GM21619 (cell line): ENCODE measurements at regions not wholly inside any gene's neighbourhood (a gene's known extent, or its start where the extent isn't known, plus 50 kb on each side); places are given as distances from the start of the nearest gene placed in this dataset.
"Not testable (repeated sequence)": the region's sequence is repeated elsewhere in the genome, so short reads cannot be mapped to it uniquely, and the experiment has no call there.

ENCODE experiments used
- ATAC-seq: cut with Tn5 transposase; IDR thresholded peaks from one replicate; pipeline ENCODE4 v1.9.1; 2021; ENCODE audit not compliant: unreplicated experiment

DNA sequence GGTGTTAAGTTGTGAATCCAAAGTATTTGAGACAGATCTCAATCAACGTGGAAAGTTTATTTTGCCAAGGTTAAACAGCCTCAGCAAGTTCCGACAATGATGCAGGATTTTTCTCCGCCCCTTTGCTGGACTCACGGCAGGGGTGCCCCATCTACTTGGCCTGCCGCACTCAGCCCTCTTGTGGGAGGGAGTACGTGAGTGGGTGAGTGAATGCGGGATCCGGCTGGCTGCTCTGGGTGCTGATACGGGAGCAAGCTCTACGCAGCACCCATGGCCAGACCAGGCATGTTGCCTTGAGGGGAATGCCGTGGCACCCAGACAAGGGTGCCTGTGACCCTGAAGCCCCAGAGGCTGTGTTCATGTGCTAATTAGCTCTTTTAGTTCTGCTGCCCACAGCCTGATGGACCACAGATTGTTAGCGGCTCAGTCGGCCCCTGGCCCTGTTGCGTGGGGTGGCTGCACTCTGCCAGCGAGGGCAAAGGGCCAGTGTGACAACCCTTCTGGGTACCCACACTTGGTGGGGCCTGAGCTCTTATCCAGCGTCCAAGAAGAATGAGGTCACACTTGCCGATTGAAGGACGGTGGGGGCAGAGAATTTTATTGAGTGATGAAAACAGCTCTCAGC is 81.2 kb upstream of the FAM153A start:
- not testable (repeated sequence) for ATAC-seq

DNA sequence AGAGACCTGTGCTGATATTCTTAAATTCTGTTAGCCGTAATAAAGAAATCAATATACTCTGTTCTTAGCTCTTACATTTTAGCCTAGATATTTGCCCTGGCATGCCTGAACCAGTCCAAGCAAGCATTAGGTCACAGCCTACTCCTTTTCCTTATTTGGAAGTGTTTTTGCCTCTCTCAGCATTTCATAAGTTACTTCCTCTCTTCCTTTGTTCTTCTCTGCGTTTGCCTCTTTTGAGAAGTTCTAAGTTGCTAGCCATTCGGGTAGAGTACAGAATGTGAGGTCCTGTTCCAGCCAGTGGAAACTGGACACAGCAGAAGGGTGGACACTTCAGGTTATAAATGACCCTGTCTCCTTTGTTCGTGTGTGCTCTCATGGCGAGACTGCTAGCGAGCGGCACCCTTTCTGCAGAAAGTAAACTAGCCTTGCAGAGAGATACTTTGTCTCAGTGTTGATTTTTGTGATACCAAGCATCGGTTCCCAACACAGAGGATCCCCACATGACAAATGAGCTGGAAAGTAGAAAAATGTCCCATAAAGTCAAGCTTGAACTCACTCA is 75.0 kb upstream of the FAM153A start:
- not testable (repeated sequence) for ATAC-seq

- not testable (repeated sequence) for ATAC-seq
Observed at GRCh38 chr5:177856474-177856873, 73.8 kb upstream of the FAM153A start.

DNA sequence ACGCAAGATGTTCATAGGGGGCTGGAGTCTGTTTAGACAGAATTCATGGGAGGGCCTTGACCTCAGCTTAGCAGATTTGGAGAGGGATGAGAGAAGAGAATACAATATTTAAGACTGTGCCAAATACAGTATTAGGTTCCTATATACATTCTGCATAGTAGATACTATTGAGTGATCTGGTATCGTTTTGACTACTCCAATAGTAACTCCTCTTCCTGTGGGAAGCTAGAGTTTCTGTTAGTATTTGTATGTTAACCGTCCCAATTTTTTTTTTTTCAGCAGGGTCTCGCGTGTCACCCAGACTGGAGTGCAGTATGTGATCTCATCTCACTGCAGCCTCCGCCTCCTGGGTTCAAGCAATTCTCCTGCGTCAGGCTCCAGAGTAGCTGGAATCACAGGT is 65.2 kb upstream of the FAM153A start:
- ATAC-seq = not testable (repeated sequence)

DNA sequence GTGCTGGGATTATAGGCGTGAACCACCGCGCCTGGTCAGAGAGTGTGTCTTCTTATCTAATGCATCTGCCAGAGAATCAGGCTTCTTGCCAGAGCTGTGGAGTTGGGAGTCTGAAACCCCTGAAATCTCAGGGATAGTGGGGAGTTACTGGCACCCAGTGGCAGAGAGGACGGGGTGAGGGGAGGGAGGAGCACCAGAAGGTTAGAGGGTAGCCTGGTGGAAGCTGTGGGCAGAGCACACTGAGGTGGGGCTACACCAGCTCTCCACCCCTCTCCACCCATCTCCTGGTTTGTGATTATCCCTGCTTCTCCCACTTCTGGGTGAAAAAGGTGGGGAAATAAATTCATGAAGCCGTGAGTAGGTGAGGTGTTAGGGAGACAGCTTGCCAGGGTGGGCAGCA is 63.9 kb upstream of the FAM153A start:
- not testable (repeated sequence) for ATAC-seq

DNA sequence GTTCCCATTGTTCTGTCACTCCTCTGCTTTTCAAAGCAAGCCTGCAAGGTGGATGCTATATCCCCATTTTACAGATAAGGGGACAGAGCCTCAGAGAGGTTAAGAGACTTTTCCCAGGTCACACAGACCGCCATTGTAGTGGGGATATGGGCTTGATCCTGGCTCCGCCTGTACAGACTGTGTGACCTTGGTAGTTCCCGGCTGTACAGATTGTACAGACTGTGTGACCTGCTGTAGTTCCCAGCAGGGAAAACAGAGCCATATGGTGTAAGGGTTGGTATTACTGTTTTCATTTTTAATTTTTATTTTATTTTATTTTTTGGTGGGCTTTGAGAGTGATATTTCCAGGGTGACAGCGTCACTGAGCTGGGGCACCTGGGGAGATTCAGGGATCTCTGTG is 63.2 kb upstream of the FAM153A start:
- not testable (repeated sequence) for ATAC-seq

GRCh38 chr5:177836191-177836590 is 53.5 kb upstream of the FAM153A start:
- not testable (repeated sequence) for ATAC-seq
